ENCODE measurements at regions not wholly inside any gene's neighbourhood (a gene's known extent, or its start where the extent isn't known, plus 50 kb on each side); places are given as distances from the start of the nearest gene placed in this dataset.
"Not testable (repeated sequence)": the region's sequence is repeated elsewhere in the genome, so short reads cannot be mapped to it uniquely, and the experiment has no call there.

GRCh38 chrX:123788193-123788592 is 55.3 kb upstream of the THOC2 start:
- not testable (repeated sequence) for H3K27me3 Mint-ChIP-seq (ENCODE audit: low read depth); H3K9me3 Mint-ChIP-seq; H3K36me3 Mint-ChIP-seq (ENCODE audit: low read depth); H3K4me3 Mint-ChIP-seq; H3K27ac Mint-ChIP-seq; DNase-seq (ENCODE audit: low spot score); H3K4me1 Mint-ChIP-seq (ENCODE audit: low read depth)

- Mint-ChIP-seq H3K27me3 (ENCODE audit: low read depth) (no peaks in the 10 kb centered on the region), H3K4me1 (ENCODE audit: low read depth) (no peaks in the 10 kb centered on the region), H3K4me3 (no peak overlapping the region), H3K9me3 (no peaks in the 10 kb centered on the region), H3K36me3 (ENCODE audit: low read depth) (no peaks in the 10 kb centered on the region), H3K27ac (no peak overlapping the region)
- no peak for DNase-seq (ENCODE audit: low spot score)
These were observed 55.9 kb upstream of the THOC2 start for GRCh38 chrX:123788744-123789143.

GRCh38 chrX:123797543-123798447 is 62.1 kb upstream of the XIAP start:
- no peak for DNase-seq (ENCODE audit: low spot score)
- Mint-ChIP-seq H3K4me1 (ENCODE audit: low read depth) (no peaks in the 10 kb centered on the region), H3K36me3 (ENCODE audit: low read depth) (no peaks in the 10 kb centered on the region), H3K9me3 (no peaks in the 10 kb centered on the region), H3K4me3 (no peak overlapping the region), H3K27ac (no peak overlapping the region), H3K27me3 (ENCODE audit: low read depth) (no peaks in the 10 kb centered on the region)

DNA sequence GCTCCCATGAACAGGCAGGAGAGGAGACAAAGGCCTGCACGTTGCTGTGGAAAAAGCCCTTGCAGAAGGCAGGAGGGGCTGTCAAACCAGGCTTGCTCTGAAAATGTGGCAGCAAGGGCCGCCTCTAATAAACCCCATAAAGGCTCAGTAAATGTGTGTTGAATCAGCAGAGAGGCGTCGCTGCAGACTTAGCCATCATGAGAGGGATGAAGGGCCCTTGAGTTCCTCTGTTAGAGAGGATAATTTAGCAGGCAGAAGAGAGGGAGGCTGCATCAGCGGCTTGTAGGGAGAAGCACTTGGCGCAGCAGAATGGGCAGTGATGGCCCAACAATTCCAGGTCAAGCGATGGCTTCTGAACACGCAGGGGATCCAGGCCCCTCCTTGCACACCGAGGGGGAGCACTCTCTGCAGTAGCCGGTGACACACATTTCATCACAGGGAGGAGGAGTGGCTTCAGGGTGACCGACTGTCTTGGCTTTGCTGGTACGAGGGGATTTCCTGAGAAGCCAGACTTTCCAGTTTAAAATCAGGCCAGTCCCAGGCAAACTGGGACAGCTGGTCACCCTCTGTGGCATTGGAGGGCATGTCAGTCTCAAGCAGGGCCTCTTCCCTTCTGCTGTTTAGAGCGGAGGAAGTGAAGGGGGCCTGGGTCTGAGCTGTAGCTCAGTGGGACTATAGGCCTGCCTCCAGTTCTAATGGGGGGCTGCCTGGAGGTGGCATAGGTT is 61.0 kb upstream of the XIAP start:
- not testable (repeated sequence) for H3K9me3 Mint-ChIP-seq; H3K27me3 Mint-ChIP-seq (ENCODE audit: low read depth); H3K4me3 Mint-ChIP-seq; H3K4me1 Mint-ChIP-seq (ENCODE audit: low read depth); H3K36me3 Mint-ChIP-seq (ENCODE audit: low read depth); H3K27ac Mint-ChIP-seq; DNase-seq (ENCODE audit: low spot score)

- H3K27ac Mint-ChIP-seq = no peak overlapping the region
- DNase-seq (ENCODE audit: low spot score) = no peak
- H3K4me1 Mint-ChIP-seq (ENCODE audit: low read depth) = peaks cover 5% of the 10 kb centered on the region
- no peak overlapping the region for H3K4me3 Mint-ChIP-seq
- H3K36me3 Mint-ChIP-seq (ENCODE audit: low read depth) = no peaks in the 10 kb centered on the region
- no peaks in the 10 kb centered on the region for H3K27me3 Mint-ChIP-seq (ENCODE audit: low read depth)
- no peaks in the 10 kb centered on the region for H3K9me3 Mint-ChIP-seq
These were observed 58.0 kb upstream of the XIAP start for GRCh38 chrX:123801901-123802300.

- H3K36me3 Mint-ChIP-seq (ENCODE audit: low read depth) = no peaks in the 10 kb centered on the region
- no peaks in the 10 kb centered on the region for H3K27me3 Mint-ChIP-seq (ENCODE audit: low read depth)
- DNase-seq (ENCODE audit: low spot score) = peak; percentile 8
- H3K4me1 Mint-ChIP-seq (ENCODE audit: low read depth) = peaks cover 5% of the 10 kb centered on the region
- no peak overlapping the region for H3K4me3 Mint-ChIP-seq
- no peak overlapping the region for H3K27ac Mint-ChIP-seq
- no peaks in the 10 kb centered on the region for H3K9me3 Mint-ChIP-seq
These were observed 56.4 kb upstream of the XIAP start for GRCh38 chrX:123803331-123803983.

- not testable (repeated sequence) for H3K36me3 Mint-ChIP-seq (ENCODE audit: low read depth); H3K4me1 Mint-ChIP-seq (ENCODE audit: low read depth); H3K9me3 Mint-ChIP-seq; H3K27ac Mint-ChIP-seq; DNase-seq (ENCODE audit: low spot score); H3K4me3 Mint-ChIP-seq; H3K27me3 Mint-ChIP-seq (ENCODE audit: low read depth)
These were observed 55.9 kb upstream of the XIAP start for GRCh38 chrX:123803984-123804365.

DNA sequence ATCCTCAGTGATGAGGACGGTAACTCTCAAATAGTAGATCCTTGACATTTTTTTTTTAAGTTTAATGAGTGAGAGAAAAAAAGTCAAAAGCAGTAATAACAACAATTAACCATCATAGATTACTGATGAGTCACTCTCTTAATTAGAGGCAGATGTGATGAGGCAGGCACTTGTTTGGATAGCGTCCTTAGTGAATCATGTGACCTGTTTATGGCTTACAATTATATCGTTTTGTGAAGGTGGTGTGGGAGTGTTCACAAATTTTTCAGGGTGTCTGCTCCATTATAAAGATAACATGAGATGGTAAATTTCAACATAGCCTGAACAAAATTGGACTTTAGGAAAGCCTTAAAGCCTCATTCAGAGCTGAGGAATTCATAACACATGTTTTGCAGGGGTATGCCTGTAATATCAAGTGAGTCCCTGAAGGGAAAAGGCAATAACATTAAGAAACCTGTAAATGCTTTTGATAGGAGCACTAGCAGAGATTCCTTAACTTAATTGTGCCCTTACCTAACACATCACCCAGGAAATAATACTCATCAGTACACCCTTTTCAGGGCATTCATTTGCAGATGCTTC is 51.9 kb upstream of the XIAP start:
- Mint-ChIP-seq H3K4me3 (no peak overlapping the region), H3K9me3 (no peaks in the 10 kb centered on the region), H3K4me1 (ENCODE audit: low read depth) (peaks cover 5% of the 10 kb centered on the region), H3K27me3 (ENCODE audit: low read depth) (no peaks in the 10 kb centered on the region), H3K36me3 (ENCODE audit: low read depth) (no peaks in the 10 kb centered on the region), H3K27ac (no peak overlapping the region)
- no peak for DNase-seq (ENCODE audit: low spot score)

GRCh38 chrX:123809854-123810375 is 49.9 kb upstream of the XIAP start:
- DNase-seq (ENCODE audit: low spot score) = no peak
- H3K27ac Mint-ChIP-seq = no peak overlapping the region
- no peaks in the 10 kb centered on the region for H3K4me1 Mint-ChIP-seq (ENCODE audit: low read depth)
- no peaks in the 10 kb centered on the region for H3K27me3 Mint-ChIP-seq (ENCODE audit: low read depth)
- H3K9me3 Mint-ChIP-seq = no peaks in the 10 kb centered on the region
- no peaks in the 10 kb centered on the region for H3K36me3 Mint-ChIP-seq (ENCODE audit: low read depth)
- no peak overlapping the region for H3K4me3 Mint-ChIP-seq
